ENCODE measurements at regions not wholly inside any gene's neighbourhood (a gene's known extent, or its start where the extent isn't known, plus 50 kb on each side); places are given as distances from the start of the nearest gene placed in this dataset.
"Not testable (repeated sequence)": the region's sequence is repeated elsewhere in the genome, so short reads cannot be mapped to it uniquely, and the experiment has no call there.

- in situ Hi-C loops (cut with HindIII; ENCODE audit: low sequenced_read_pairs), result no loop called here
- TF ChIP-seq CTCF (IDR thresholded peaks at IDR 0.05; ENCODE audit: low read depth, low read length, missing control alignments), result no peak
- DNase-seq (ENCODE audit: low read depth), result no peak
- no peak overlapping the region for H3K4me3 ChIP-seq (ENCODE audit: low read depth, low read length)
Measured at GRCh38 chr5:105057893-105058292, 1495.3 kb upstream of the NUDT12 start.

GRCh38 chr5:105057001-105057436, 1494.4 kb upstream of the NUDT12 start:
- TF ChIP-seq CTCF (IDR thresholded peaks at IDR 0.05; ENCODE audit: low read depth, low read length, missing control alignments), result no peak
- no peak for DNase-seq (ENCODE audit: low read depth)
- in situ Hi-C loops (cut with HindIII; ENCODE audit: low sequenced_read_pairs), result no loop called here
- no peak overlapping the region for H3K4me3 ChIP-seq (ENCODE audit: low read depth, low read length)

GRCh38 chr5:105054406-105054805, 1491.8 kb upstream of the NUDT12 start:
- TF ChIP-seq CTCF (IDR thresholded peaks at IDR 0.05; ENCODE audit: low read depth, low read length, missing control alignments), result no peak
- H3K4me3 ChIP-seq (ENCODE audit: low read depth, low read length), result no peak overlapping the region
- in situ Hi-C loops (cut with HindIII; ENCODE audit: low sequenced_read_pairs), result no loop called here
- no peak for DNase-seq (ENCODE audit: low read depth)

- H3K4me3 ChIP-seq (ENCODE audit: low read depth, low read length), result no peak overlapping the region
- DNase-seq (ENCODE audit: low read depth), result no peak
- in situ Hi-C loops (cut with HindIII; ENCODE audit: low sequenced_read_pairs), result no loop called here
- no peak for TF ChIP-seq CTCF (IDR thresholded peaks at IDR 0.05; ENCODE audit: low read depth, low read length, missing control alignments)
Measured at GRCh38 chr5:105042623-105043022, 1480.0 kb upstream of the NUDT12 start.

- in situ Hi-C loops (cut with HindIII; ENCODE audit: low sequenced_read_pairs); H3K4me3 ChIP-seq (ENCODE audit: low read depth, low read length); DNase-seq (ENCODE audit: low read depth): not testable (repeated sequence)
Measured at GRCh38 chr5:105036814-105037213, 1474.2 kb upstream of the NUDT12 start.

GRCh38 chr5:105034401-105034763, 1471.8 kb upstream of the NUDT12 start:
- no peak for TF ChIP-seq CTCF (IDR thresholded peaks at IDR 0.05; ENCODE audit: low read depth, low read length, missing control alignments)
- in situ Hi-C loops (cut with HindIII; ENCODE audit: low sequenced_read_pairs), result no loop called here
- no peak for DNase-seq (ENCODE audit: low read depth)

GRCh38 chr5:105033637-105034400, 1471.2 kb upstream of the NUDT12 start:
- no peak for TF ChIP-seq CTCF (IDR thresholded peaks at IDR 0.05; ENCODE audit: low read depth, low read length, missing control alignments)
- no peak for DNase-seq (ENCODE audit: low read depth)
- in situ Hi-C loops (cut with HindIII; ENCODE audit: low sequenced_read_pairs), result no loop called here
- no peak overlapping the region for H3K4me3 ChIP-seq (ENCODE audit: low read depth, low read length)

More at GRCh38 chr5:105034401-105034763, 1471.8 kb upstream of the NUDT12 start:
- H3K4me3 ChIP-seq (ENCODE audit: low read depth, low read length), result no peak overlapping the region
